ENCODE measurements at regions not wholly inside any gene's neighbourhood (a gene's known extent, or its start where the extent isn't known, plus 50 kb on each side); places are given as distances from the start of the nearest gene placed in this dataset.
"Not testable (repeated sequence)": the region's sequence is repeated elsewhere in the genome, so short reads cannot be mapped to it uniquely, and the experiment has no call there.

DNA sequence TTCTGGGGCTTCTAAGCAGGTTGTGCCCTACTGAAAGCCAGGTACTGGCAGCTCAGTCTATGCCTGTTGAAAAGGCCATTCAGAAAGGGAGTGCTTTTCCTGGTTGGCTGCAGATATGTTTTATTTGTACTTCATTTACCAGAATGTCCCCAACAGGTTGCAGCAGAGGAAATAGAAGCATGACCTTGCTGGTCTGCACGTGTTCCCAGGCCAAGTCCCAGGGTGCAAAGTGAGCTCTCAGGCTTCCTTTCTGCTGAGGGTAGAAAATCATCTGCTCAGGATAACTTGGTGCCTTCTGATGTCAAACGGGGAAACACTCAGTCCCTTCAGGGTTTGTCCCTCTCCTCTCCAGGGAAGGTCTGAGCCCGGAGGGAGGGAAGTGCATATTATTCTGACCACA is 356.4 kb downstream of the BCL11B start:
- Histone ChIP-seq H3K27ac (no peak overlapping the region), H3K4me3 (no peak overlapping the region), H3K9me3 (no peaks in the 10 kb centered on the region), H3K4me1 (replicated peaks) (no peaks in the 10 kb centered on the region), H3K36me3 (no peaks in the 10 kb centered on the region), H3K27me3 (replicated peaks; ENCODE audit: insufficient read depth) (no peaks in the 10 kb centered on the region)
- DNase-seq (ENCODE audit: low spot score), result no peak
- TF ChIP-seq POLR2A (IDR thresholded peaks at IDR 0.05), result no peak
- TF ChIP-seq, protein P1, sequence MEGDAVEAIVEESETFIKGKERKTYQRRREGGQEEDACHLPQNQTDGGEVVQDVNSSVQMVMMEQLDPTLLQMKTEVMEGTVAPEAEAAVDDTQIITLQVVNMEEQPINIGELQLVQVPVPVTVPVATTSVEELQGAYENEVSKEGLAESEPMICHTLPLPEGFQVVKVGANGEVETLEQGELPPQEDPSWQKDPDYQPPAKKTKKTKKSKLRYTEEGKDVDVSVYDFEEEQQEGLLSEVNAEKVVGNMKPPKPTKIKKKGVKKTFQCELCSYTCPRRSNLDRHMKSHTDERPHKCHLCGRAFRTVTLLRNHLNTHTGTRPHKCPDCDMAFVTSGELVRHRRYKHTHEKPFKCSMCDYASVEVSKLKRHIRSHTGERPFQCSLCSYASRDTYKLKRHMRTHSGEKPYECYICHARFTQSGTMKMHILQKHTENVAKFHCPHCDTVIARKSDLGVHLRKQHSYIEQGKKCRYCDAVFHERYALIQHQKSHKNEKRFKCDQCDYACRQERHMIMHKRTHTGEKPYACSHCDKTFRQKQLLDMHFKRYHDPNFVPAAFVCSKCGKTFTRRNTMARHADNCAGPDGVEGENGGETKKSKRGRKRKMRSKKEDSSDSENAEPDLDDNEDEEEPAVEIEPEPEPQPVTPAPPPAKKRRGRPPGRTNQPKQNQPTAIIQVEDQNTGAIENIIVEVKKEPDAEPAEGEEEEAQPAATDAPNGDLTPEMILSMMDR (IDR thresholded peaks at IDR 0.05), result no peak
- no peak for TF ChIP-seq POLR2AphosphoS5 (IDR thresholded peaks at IDR 0.05)
- 63% methylated on average over 3 of the region's 3 CpGs for WGBS
- intact Hi-C loops (cut with DNase I), result no loop called here

DNA sequence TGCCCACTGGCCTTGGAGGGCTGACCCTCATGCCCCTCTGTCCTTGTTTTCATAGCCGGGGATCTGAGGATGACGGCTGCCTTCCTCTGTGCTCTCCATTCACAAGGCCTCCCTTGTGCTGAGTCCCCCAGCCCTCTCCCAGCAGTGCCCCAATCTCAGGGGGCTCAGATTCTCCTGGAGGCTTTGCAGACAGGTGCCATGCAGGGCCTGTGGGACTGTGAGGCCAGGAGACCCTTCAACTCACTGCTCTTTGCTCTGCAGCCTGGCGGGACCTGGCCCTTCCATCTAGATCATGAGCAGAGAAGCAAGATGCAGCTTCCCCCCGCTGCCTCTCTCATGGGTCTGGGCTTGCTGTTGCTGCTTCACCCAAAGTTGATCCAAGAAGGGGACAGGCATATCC is 356.0 kb downstream of the BCL11B start:
- TF ChIP-seq, protein P1 (IDR thresholded peaks at IDR 0.05), result no peak
- TF ChIP-seq POLR2A (IDR thresholded peaks at IDR 0.05) (no peak), POLR2AphosphoS5 (IDR thresholded peaks at IDR 0.05) (no peak)
- intact Hi-C loops (cut with DNase I), result no loop called here
- no peaks in the 10 kb centered on the region for H3K27me3 ChIP-seq (replicated peaks; ENCODE audit: insufficient read depth)
- DNase-seq (ENCODE audit: low spot score), result no peak
- H3K9me3 ChIP-seq, result no peaks in the 10 kb centered on the region
- no peaks in the 10 kb centered on the region for H3K36me3 ChIP-seq
- 89% methylated on average over 4 of the region's 4 CpGs for WGBS
- H3K4me1 ChIP-seq (replicated peaks), result no peaks in the 10 kb centered on the region
- no peak overlapping the region for H3K27ac ChIP-seq
- no peak overlapping the region for H3K4me3 ChIP-seq

DNA sequence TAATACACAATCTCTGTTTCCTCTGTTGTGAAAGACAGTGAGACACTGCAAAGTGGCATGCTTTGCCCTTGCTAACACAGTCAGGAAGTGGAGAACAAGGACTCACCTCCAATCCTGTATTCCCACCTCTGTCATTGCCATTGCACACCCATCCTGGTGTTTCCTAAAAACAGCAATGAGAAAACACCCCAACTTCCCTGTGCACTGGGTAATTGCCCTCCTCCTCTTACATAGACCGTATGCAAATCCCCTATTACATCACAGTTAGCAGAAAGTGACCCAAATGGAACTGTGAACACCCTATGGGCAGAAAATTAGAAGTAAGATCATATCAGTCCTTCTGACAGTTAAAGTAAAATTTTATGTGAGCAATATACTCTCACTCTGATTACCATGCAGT is 355.5 kb downstream of the BCL11B start:
- no peak overlapping the region for H3K4me3 ChIP-seq
- 48% methylated on average over 1 of the region's 1 CpG for WGBS
- no peaks in the 10 kb centered on the region for H3K36me3 ChIP-seq
- no peak overlapping the region for H3K27ac ChIP-seq
- no peaks in the 10 kb centered on the region for H3K9me3 ChIP-seq
- H3K27me3 ChIP-seq (replicated peaks; ENCODE audit: insufficient read depth), result no peaks in the 10 kb centered on the region
- DNase-seq (ENCODE audit: low spot score), result no peak
- H3K4me1 ChIP-seq (replicated peaks), result no peaks in the 10 kb centered on the region
- no peak for TF ChIP-seq POLR2A (IDR thresholded peaks at IDR 0.05)
- no peak for TF ChIP-seq POLR2AphosphoS5 (IDR thresholded peaks at IDR 0.05)
- TF ChIP-seq, protein P1 (IDR thresholded peaks at IDR 0.05), result no peak
- intact Hi-C loops (cut with DNase I), result no loop called here

DNA sequence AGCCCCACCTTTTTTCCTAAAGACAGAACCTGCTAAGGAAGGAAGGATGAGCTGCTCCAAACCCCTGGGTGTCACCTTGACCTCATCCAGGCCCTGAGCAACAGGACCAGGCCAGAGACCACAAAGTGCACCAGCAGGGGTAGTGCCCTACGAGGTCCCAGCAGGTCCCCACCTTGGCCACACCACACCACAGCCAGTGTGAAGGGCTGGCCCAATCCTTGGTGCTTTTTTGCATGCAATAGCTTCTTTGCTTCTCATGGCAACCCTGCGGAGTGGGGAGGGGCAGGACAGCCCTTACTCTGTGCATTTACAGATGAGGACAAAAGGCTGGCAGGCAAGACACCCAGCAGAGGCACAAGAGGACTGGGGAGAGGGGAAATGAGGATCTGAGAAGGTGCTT is 352.6 kb downstream of the BCL11B start:
- Histone ChIP-seq H3K27me3 (replicated peaks; ENCODE audit: insufficient read depth) (no peaks in the 10 kb centered on the region), H3K27ac (no peak overlapping the region), H3K9me3 (no peaks in the 10 kb centered on the region), H3K4me3 (no peak overlapping the region), H3K4me1 (replicated peaks) (no peaks in the 10 kb centered on the region), H3K36me3 (no peaks in the 10 kb centered on the region)
- DNase-seq (ENCODE audit: low spot score), result no peak
- no peak for TF ChIP-seq POLR2A (IDR thresholded peaks at IDR 0.05)
- TF ChIP-seq, protein P1 (IDR thresholded peaks at IDR 0.05), result no peak
- no peak for TF ChIP-seq POLR2AphosphoS5 (IDR thresholded peaks at IDR 0.05)
- intact Hi-C loops (cut with DNase I), result no loop called here
- 76% methylated on average over 2 of the region's 2 CpGs for WGBS

DNA sequence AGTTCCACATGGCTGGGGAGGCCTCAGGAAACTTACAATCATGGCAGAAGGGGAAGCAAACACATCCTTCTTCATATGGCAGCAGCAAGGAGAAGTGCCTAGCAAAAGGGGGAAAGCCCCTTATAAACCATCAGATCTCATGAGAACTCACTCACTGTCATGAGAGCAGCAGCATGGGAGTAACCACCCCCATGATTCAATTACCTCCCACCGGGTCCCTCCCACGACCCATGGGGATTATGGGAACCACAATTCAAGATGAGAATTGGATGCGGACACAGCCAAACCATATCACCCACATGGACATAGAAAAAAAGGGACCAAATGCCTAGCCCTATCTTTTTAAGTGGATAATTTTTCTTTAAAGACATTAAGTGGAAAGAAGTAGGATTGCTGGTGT is 350.7 kb downstream of the BCL11B start:
- DNase-seq (ENCODE audit: low spot score); intact Hi-C loops (cut with DNase I); H3K4me1 ChIP-seq (replicated peaks); H3K4me3 ChIP-seq; H3K9me3 ChIP-seq; H3K27ac ChIP-seq; H3K27me3 ChIP-seq (replicated peaks; ENCODE audit: insufficient read depth); H3K36me3 ChIP-seq: not testable (repeated sequence)
- WGBS, result 91% methylated on average over 3 of the region's 3 CpGs

Data from prostate gland (tissue), 2 donors.